HEK293T (cell line): ENCODE measurements at regions not wholly inside any gene's neighbourhood (a gene's known extent, or its start where the extent isn't known, plus 50 kb on each side); places are given as distances from the start of the nearest gene placed in this dataset.

ENCODE experiments used
- ARNT ChIP-seq: fragments of 450-650 bp; IDR thresholded peaks from 2 replicates; pipeline ENCODE4 v1.6.1; 2017; ENCODE audit warnings: mild to moderate bottlenecking
- BHLHE40 ChIP-seq: fragments of 450-650 bp; IDR thresholded peaks from 2 replicates; pipeline ENCODE4 v1.6.1; 2016; ENCODE audit warnings: mild to moderate bottlenecking, moderate library complexity, borderline replicate concordance
- ELF4 ChIP-seq: fragments of 450-650 bp; IDR thresholded peaks from 2 replicates; pipeline ENCODE4 v1.6.1; 2017; ENCODE audit warnings: antibody characterized with exemption
- FOXA1 ChIP-seq: fragments of 450-650 bp; IDR thresholded peaks from 2 replicates; pipeline ENCODE4 v1.6.1; 2016; ENCODE audit warnings: mild to moderate bottlenecking
- FOXK2 ChIP-seq: fragments of 450-650 bp; IDR thresholded peaks from 2 replicates; pipeline ENCODE4 v1.6.1; 2016; ENCODE audit warnings: mild to moderate bottlenecking
- FOXM1 ChIP-seq: fragments of 450-650 bp; IDR thresholded peaks from 2 replicates; pipeline ENCODE4 v1.6.1; 2017; ENCODE audit warnings: mild to moderate bottlenecking, borderline replicate concordance
- HDGF ChIP-seq: fragments of 450-650 bp; IDR thresholded peaks from 2 replicates; pipeline ENCODE4 v1.6.1; 2017; ENCODE audit warnings: antibody characterized with exemption, borderline replicate concordance
- SP1 ChIP-seq: fragments of 450-650 bp; IDR thresholded peaks from 2 replicates; pipeline ENCODE4 v1.6.1; 2017
- SUZ12 ChIP-seq: fragments of 450-650 bp; IDR thresholded peaks from 2 replicates; pipeline ENCODE4 v1.6.1; 2016; ENCODE audit warnings: mild to moderate bottlenecking
- TARDBP ChIP-seq: fragments of 450-650 bp; IDR thresholded peaks from 2 replicates; pipeline ENCODE4 v1.6.1; 2016
- ZNF384 ChIP-seq: fragments of 450-650 bp; IDR thresholded peaks from 2 replicates; pipeline ENCODE4 v1.6.1; 2016

DNA sequence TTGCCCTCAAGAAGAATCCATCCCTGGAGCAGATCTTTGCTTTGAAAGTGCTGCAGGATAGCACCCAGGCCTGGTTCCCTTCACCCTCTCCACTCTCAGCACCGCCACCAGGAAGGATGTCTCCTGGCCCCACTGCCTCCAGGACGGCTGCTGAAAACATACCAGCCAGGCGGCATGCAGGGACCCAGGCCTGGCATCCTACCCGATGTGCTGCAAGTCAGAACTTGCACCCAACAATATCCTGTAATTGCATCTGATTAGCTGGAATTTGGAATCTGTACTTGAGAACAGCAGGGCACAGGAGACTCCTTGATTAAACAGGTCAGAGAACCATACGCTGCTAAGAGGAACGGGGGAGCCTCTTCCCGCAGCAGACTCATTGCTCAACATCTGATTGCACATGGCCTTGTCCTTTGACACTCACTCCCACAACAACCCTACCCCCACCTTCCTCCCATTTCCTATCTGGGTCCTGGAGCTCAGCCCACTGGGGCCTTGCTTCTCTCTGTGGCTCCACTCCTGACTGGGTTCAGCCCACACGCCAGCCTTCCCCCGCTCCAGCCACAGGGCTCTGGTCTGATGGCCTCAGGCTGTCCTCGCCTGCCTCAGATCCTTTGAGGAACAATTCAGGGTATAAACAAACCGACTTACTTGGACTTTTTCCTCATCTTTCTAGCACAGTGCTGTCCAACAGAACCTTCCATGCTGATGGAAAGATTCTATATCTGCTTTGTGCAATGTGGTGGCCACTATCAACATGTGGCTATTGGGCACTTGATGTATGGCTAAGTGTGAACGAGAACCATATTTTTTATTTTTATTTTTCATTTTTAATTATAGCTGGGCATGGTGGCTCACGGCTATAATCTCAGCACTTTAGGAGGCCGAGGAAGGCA lies 78.0 kb downstream of the FGD2 start:
- no peak for TF ChIP-seq BHLHE40
- no peak for TF ChIP-seq HDGF
- no peak for TF ChIP-seq SUZ12
- no peak for TF ChIP-seq ARNT
- TF ChIP-seq FOXM1: no peak
- no peak for TF ChIP-seq TARDBP
- TF ChIP-seq ELF4: no peak
- no peak for TF ChIP-seq FOXA1
- no peak for TF ChIP-seq SP1
- TF ChIP-seq ZNF384: no peak
- no peak for TF ChIP-seq FOXK2
